GM21529 (cell line): ENCODE measurements at regions not wholly inside any gene's neighbourhood (a gene's known extent, or its start where the extent isn't known, plus 50 kb on each side); places are given as distances from the start of the nearest gene placed in this dataset.

ENCODE experiments used
- ATAC-seq: cut with Tn5 transposase; IDR thresholded peaks from one replicate; pipeline ENCODE4 v1.9.1; 2021; ENCODE audit not compliant: unreplicated experiment

GRCh38 chr4:34766935-34767334 is 1477.4 kb downstream of the ARAP2 start:
- ATAC-seq: no peak

DNA sequence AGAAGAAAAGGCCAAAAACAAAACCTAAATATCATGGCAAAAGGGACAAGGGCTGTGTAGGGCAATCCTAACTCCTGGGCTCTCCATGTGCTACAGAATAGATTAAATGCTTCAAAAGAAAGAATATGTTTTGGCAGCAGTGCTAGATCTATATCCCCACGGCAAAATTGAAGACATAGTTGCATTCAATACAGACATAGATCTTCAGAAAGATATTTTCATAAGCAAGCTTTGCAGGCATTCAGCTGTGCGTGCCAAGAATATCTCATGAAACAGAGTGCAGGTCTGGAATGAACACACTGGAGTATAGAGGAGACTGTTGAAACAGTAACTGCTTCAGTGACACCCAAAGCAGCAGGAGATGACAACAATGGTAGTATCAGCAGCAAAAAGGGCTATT is 1476.9 kb downstream of the ARAP2 start:
- ATAC-seq: no peak

GRCh38 chr4:34771632-34772031 is 1472.7 kb downstream of the ARAP2 start:
- no peak for ATAC-seq

DNA sequence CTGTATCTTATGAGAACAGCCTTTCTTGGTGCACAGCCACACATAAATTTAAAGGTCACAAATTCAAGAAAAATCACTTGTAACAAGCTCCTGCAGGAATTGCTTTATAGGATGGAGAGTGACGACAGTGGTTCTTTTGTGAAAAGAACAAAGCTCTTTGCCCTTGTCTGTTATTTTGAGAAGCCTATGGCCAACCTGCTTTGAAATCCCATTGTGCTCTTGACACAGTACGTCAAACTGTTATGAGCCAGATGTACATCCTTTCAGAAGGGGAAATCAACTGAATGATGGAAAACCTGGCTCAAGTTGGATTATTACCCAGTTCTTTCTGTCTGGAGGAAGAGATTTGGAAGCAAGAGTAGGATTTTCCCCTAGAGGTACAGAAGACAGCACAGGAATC is 1454.2 kb downstream of the ARAP2 start:
- ATAC-seq: no peak

- ATAC-seq: no peak
These were observed 1453.1 kb downstream of the ARAP2 start for GRCh38 chr4:34791209-34791608.

- no peak for ATAC-seq
These were observed 1443.4 kb downstream of the ARAP2 start for GRCh38 chr4:34800953-34801352.

DNA sequence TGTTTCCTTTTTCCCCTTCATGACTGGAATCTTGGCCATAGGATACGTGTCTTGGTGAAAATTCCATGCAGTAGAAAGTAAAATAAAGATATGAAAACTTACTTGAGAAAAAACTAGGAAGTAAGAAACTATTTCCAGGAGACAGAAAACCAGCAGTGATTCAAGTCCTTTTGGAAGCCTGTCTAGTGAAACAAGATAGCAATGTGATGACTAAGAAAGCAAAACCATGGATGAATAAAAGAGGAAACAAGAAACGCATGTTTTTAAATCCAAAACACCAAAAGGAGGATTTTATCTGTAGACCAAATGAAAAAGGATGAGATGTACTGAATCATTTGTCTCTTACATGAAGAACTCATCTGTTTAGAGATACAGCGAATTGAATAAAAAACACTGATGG is 1430.0 kb downstream of the ARAP2 start:
- ATAC-seq: no peak

DNA sequence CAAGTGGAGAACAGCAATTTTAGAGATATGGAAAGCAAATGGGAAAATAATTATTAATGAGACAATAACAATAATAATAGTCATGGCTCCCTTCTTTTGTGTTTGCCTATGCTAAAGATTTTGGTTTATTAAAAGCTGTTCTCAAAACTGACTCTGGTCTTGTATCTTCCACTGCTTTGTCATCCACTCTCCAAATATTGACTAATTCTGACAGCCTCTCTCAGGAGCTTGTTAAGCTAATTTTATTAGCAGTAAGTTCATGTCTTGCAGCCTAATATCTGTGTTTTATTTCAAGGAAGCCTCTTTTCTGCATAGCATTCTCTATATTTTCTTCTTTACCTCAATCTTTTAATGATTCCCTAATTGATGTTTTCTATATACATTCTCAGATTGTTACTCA is 1419.8 kb downstream of the ARAP2 start:
- ATAC-seq: no peak

DNA sequence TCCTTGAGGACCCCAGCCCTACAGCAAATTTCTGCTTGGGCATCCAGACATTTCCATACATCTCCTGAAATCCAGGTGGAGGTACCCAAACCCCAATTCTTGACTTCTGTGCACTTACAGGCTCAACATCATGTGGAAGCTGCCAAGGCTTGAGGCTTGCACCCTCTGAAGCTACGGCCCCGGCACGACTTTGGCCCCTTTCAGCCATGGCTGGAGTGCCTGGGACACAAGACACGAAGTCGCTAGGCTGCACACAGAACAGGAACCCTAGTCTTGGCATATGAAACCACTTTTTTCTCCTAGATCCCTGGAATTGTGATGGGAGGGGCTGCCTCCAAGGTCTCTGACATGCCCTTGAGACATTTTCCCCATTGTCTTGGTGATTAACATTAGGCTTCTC is 1417.7 kb downstream of the ARAP2 start:
- no peak for ATAC-seq

DNA sequence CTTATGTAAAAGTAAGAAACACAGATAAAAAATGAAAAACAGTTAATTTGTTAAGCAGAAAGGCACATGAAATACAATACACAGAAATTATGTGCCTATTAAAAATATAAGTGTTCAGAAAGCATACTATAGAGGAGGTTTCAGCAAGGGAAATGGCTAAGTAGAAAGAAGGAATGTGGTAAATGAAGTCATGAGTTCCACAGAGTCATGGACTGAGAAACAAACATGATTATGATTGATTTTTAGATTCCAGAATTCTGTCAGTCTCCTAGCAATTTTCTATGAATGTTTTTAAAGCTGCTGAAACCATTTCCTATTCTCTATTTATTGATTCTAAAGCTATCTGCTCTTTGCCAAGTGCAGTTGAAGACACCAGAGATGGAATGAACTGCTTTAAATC is 1398.4 kb downstream of the ARAP2 start:
- no peak for ATAC-seq

- no peak for ATAC-seq
These were observed 1393.9 kb downstream of the ARAP2 start for GRCh38 chr4:34850421-34850820.

DNA sequence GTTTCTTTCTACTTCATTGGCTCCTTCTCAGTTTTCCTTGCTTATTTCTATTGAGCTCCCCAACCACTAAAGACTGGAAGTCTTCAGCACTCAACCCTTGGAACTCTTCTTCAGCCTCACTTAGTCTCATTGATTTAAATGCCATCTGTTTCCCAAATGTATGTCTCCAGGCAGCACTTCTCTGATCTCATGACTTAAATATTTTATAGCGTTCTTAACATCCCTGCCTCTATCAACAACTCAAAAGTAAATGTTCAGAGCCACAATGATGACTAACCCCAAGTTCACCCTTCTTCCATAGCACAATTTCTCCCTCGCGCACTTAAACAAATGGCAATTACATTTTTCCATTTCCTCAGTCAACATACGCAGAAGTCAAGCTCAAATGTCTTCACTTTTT is 1393.3 kb downstream of the ARAP2 start:
- no peak for ATAC-seq

DNA sequence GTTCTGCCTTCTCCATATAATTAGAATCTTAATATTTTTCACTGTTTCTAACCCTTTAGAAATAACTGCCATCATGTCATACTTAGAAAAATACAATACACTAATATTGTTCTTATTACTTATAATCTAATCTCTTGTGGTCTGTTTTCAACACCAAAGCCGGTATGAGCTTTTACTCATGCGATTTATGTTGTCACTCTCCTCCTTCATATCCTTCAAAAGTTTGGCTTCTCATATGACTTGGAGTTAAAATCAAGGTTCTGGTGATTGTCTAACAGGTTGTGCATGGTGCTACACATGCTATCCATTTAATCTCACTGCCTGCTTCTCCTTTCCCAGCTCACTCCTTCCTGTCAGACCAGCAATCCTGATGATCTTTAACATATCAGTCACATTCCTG is 1392.9 kb downstream of the ARAP2 start:
- ATAC-seq: no peak

DNA sequence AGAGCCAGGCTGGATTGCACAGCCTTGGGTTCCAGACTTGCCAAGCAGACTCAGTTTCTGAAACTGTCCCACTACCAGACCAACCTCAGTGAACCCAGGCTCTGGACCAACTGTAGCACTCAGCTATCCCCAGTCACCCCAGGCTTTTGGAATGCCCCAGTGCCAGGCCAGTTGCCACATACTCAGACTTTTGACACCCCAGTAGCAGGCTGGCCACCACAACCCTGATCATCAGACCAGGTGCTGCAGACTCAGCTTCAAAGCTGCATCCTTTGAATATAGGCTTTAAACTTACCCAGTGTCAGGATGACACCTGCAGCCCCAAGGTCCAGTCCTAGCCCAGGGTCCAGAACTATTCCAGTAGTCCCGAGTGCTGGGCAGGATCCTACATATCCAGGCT is 1389.9 kb downstream of the ARAP2 start:
- ATAC-seq: no peak

- ATAC-seq: no peak
These were observed 1382.6 kb downstream of the ARAP2 start for GRCh38 chr4:34861666-34862065.

GRCh38 chr4:34878961-34879360 is 1365.4 kb downstream of the ARAP2 start:
- ATAC-seq: no peak

DNA sequence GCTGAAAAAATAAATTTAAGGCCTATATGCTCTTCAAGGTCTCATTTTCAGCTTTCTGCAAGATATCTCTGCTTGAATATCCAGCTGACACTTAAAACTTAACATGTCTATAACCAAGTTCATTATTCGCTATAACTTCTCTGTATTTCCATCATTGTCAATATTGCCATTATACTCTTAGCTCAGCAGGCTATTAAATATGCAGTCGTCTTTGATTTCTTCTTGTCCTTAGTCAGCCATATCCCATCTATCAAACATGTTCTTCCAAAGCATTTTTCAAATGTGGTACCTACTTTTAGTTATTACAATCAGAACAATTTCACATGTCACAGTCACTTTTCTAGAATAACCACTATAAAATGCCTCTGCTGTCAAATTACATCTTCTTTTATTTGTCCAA is 1364.1 kb downstream of the ARAP2 start:
- ATAC-seq: no peak

- no peak for ATAC-seq
These were observed 1352.4 kb downstream of the ARAP2 start for GRCh38 chr4:34891892-34892291.

GRCh38 chr4:34893382-34893781 is 1350.9 kb downstream of the ARAP2 start:
- ATAC-seq: no peak

- ATAC-seq: no peak
These were observed 1324.3 kb downstream of the ARAP2 start for GRCh38 chr4:34920032-34920431.

DNA sequence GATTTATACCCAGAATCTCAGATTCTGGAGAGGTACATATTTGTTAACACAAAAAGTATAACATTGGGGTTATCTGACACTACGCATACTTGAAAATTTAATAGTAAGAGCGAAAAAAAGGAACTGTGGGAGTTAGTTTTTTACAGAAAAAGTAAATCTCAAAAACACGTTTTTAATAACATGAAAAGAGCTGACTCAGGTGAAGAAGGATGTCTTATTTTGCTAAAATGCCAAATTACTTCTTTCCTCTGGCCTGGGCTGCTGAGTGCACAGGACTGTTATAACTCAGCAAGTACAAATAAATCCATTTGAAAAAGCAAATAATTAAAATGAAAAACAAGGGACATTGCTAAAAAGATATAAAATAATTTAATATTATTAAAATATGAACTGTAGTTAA is 1322.9 kb downstream of the ARAP2 start:
- no peak for ATAC-seq

DNA sequence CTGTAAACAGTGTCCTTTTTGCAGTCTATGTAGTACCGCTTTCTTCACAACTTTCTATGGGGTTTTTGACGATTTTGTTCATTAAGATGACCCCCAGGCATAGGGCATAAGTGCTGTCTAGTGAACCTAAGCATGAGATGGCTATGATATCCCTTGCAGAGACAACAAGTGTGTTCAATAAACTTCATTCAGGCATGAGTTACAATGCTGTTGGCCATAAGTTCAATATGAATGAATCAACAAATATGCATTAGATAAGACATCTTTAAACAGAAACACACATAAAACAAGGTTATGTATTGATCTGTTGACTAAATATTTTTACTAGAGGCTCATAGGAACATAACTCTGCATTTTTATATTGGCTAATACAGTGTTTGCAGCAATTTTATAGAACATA is 1322.0 kb downstream of the ARAP2 start:
- ATAC-seq: no peak

DNA sequence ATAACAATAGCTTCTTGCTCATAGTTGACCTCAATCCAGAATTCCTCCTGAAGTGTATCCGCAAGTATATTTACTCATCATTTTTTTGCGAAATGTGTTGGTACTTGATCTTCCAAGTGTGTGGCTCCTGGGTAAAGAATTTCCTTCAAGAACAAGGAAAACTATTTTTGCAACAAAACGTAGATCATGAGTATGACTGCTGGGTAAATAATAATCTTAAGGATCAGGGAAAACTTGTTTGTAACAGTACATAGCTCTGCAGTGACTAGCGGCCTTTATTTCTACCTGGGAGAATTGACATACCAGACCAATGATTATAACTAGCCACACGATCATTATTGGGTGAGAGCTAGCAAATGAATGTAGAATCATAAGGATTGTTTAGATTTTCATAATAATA is 1311.7 kb downstream of the ARAP2 start:
- ATAC-seq: no peak

DNA sequence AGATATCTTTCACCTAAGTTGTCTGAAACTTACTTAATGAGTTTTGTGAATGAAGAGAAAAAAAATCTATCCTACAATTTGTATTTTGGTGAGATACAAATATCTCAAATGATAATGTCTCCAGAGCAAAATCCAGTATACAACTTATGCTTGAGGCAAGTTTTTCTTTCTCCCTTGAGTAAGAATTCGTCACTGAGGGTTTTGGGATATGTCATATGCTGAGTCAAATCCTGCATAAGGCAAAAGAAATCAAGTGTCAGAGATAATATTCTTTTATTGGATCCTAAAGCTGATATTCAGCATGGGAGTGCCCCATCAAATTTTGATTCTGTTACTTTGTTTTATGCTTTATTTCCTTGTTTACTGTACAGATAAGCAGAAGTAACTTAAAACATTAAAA is 1308.6 kb downstream of the ARAP2 start:
- no peak for ATAC-seq
